Osteoblast (primary cell): ENCODE measurements at regions not wholly inside any gene's neighbourhood (a gene's known extent, or its start where the extent isn't known, plus 50 kb on each side); places are given as distances from the start of the nearest gene placed in this dataset.

Experiments used
- DNase-seq: peaks from one replicate; pipeline ENCODE4 v3.0.0; 2011; ENCODE audit warnings: low spot score, mixed read lengths; ENCODE audit not compliant: insufficient read length; ENCODE audit errors: missing footprints
- H2AFZ ChIP-seq: 2 replicates; pipeline ENCODE4 v1.6.0; 2011; ENCODE audit warnings: mild to moderate bottlenecking, low read length
- H3K27ac ChIP-seq: 2 replicates; pipeline ENCODE4 v1.5.1; 2011; ENCODE audit warnings: mild to moderate bottlenecking, low read depth, low read length, moderate library complexity
- H3K27me3 ChIP-seq: 2 replicates; pipeline ENCODE4 v1.6.0; 2012; ENCODE audit warnings: mild to moderate bottlenecking, control low read depth, inconsistent platforms, low read length, moderate library complexity; ENCODE audit not compliant: insufficient read depth
- H3K36me3 ChIP-seq: 2 replicates; pipeline ENCODE4 v1.5.1; 2011; ENCODE audit warnings: mild to moderate bottlenecking, low read length, control low read depth, moderate library complexity; ENCODE audit not compliant: insufficient read depth
- H3K4me1 ChIP-seq: 2 replicates; pipeline ENCODE4 v1.5.1; 2011; ENCODE audit warnings: mild to moderate bottlenecking, low read length, control low read depth, moderate library complexity; ENCODE audit not compliant: insufficient read depth
- H3K4me2 ChIP-seq: 2 replicates; pipeline ENCODE4 v1.6.0; 2011; ENCODE audit warnings: mild to moderate bottlenecking, low read length; ENCODE audit not compliant: insufficient read depth
- H3K4me3 ChIP-seq: fragments of 200-600 bp; sonication (generic); 3 replicates; pipeline ENCODE4 v1.5.1; 2012; ENCODE audit warnings: mild to moderate bottlenecking, low read length, inconsistent platforms; ENCODE audit not compliant: insufficient read depth
- H3K79me2 ChIP-seq: 2 replicates; pipeline ENCODE4 v1.6.0; 2012; ENCODE audit warnings: mild to moderate bottlenecking, low read length, control low read depth, inconsistent platforms; ENCODE audit not compliant: insufficient read depth
- H3K9me3 ChIP-seq: 2 replicates; pipeline ENCODE4 v1.5.1; 2011; ENCODE audit warnings: low read depth, low read length, control low read depth
- H4K20me1 ChIP-seq: 2 replicates; pipeline ENCODE4 v1.6.0; 2012; ENCODE audit warnings: mild to moderate bottlenecking, low read length, control low read depth; ENCODE audit not compliant: insufficient read depth
- CTCF ChIP-seq: IDR thresholded peaks from 2 replicates; pipeline ENCODE4 v1.5.1; 2011; ENCODE audit warnings: mild to moderate bottlenecking, low read depth, low read length, moderate library complexity; ENCODE audit errors: extremely low read depth

- H2AFZ ChIP-seq = no peak overlapping the region
- no peak overlapping the region for H3K27ac ChIP-seq
- H3K79me2 ChIP-seq = no peaks in the 10 kb centered on the region
- no peaks in the 10 kb centered on the region for H4K20me1 ChIP-seq
- no peak for TF ChIP-seq CTCF
- no peaks in the 10 kb centered on the region for H3K27me3 ChIP-seq
- DNase-seq = no peak
- no peaks in the 10 kb centered on the region for H3K9me3 ChIP-seq
- H3K4me2 ChIP-seq = no peak overlapping the region
- H3K4me3 ChIP-seq = no peak overlapping the region
- H3K4me1 ChIP-seq = no peaks in the 10 kb centered on the region
- H3K36me3 ChIP-seq = no peaks in the 10 kb centered on the region
Observed at GRCh38 chr2:145140658-145141057, 620.7 kb upstream of the ZEB2 start.

DNA sequence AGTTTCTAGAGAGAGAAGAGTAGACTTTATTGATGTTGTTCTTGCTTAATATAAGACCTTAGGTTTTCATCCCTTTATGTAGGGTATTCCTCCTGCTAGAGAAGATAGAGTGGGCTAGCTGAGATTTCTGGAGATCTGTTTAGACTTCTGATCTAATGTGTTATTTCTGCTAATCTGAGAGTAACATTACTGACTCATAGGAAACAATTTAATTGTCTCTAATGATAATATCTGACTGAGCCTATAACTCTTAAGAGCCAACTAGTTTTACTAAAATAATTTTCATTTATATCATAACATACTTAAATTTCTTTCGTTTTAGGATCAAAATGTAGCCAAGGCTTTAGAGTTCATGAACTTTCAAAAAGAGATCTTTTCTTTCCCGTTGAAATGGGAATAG is 618.7 kb upstream of the ZEB2 start:
- no peak overlapping the region for H2AFZ ChIP-seq
- no peaks in the 10 kb centered on the region for H3K36me3 ChIP-seq
- no peak overlapping the region for H3K27ac ChIP-seq
- no peaks in the 10 kb centered on the region for H3K9me3 ChIP-seq
- no peak for TF ChIP-seq CTCF
- H4K20me1 ChIP-seq = no peaks in the 10 kb centered on the region
- no peaks in the 10 kb centered on the region for H3K4me1 ChIP-seq
- DNase-seq = no peak
- no peak overlapping the region for H3K4me2 ChIP-seq
- H3K4me3 ChIP-seq = no peak overlapping the region
- H3K79me2 ChIP-seq = no peaks in the 10 kb centered on the region
- no peaks in the 10 kb centered on the region for H3K27me3 ChIP-seq

DNA sequence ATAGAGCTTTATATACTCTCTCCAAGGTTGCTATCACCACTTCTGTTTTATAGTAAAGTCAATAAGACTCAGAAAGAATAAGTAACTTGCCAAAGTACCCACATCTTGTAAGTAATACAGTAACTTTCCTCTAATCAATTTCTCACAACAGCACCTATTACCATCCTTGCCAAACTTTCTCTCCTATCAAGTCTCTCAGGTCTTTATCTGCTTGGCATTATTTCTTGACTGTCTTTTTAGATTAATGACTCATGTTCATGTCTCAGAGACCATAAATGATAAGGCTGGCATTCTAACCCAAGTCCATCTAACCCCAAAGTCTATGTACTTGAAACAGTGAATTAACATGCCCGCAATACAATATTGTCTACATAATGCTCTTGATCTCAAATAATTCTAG is 618.0 kb upstream of the ZEB2 start:
- DNase-seq = no peak
- Histone ChIP-seq H3K9me3 (no peaks in the 10 kb centered on the region), H3K79me2 (no peaks in the 10 kb centered on the region), H4K20me1 (no peaks in the 10 kb centered on the region), H3K4me2 (no peak overlapping the region), H3K4me1 (no peaks in the 10 kb centered on the region), H3K27me3 (no peaks in the 10 kb centered on the region), H3K4me3 (no peak overlapping the region), H3K36me3 (no peaks in the 10 kb centered on the region), H2AFZ (no peak overlapping the region), H3K27ac (no peak overlapping the region)
- no peak for TF ChIP-seq CTCF

GRCh38 chr2:145137211-145137610 is 617.3 kb upstream of the ZEB2 start:
- DNase-seq = no peak
- TF ChIP-seq CTCF = no peak
- H2AFZ ChIP-seq = no peak overlapping the region

More at GRCh38 chr2:145137211-145137610, 617.3 kb upstream of the ZEB2 start:
- Histone ChIP-seq H3K4me1 (no peaks in the 10 kb centered on the region), H3K27me3 (no peaks in the 10 kb centered on the region), H4K20me1 (no peaks in the 10 kb centered on the region), H3K36me3 (no peaks in the 10 kb centered on the region), H3K79me2 (no peaks in the 10 kb centered on the region), H3K27ac (no peak overlapping the region), H3K4me2 (no peak overlapping the region), H3K9me3 (no peaks in the 10 kb centered on the region), H3K4me3 (no peak overlapping the region)
